K562 (cell line): ENCODE measurements at regions not wholly inside any gene's neighbourhood (a gene's known extent, or its start where the extent isn't known, plus 50 kb on each side); places are given as distances from the start of the nearest gene placed in this dataset.

Experiments used
- ATAC-seq: fragments of 200-7000 bp; cut with Tn5 transposase; 3 replicates; pipeline ENCODE4 v1.9.1; 2020; ENCODE audit warnings: moderate library complexity
- BruUV-seq: library from RNA; stranded (reverse); fragments of 400-500 nt; replicated peaks from 2 replicates; lab custom pipeline; 2021; lab: Mats Ljungman, UMichigan
- CTCF ChIA-PET: fragments of 300-600 bp; formaldehyde crosslinking; extraction: SDS; loops from one replicate; lab custom pipeline; 2021; ENCODE audit warnings: low intra/inter-chr PET ratio; lab: Yijun Ruan, JAX
- POLR2A ChIA-PET: fragments of 300-600, 350-650 bp; sonication (Branson Sonifier 250); formaldehyde crosslinking; extraction: SDS; loops from one replicate; lab custom pipeline; 2021; ENCODE audit warnings: antibody characterized with exemption, inconsistent platforms; lab: Yijun Ruan, JAX
- DNase-seq, 4 experiments: peaks; one replicate each; pipeline versions ENCODE4 v3.0.0 to v3.0.0-alpha.2; 2011 to 2018; ENCODE audit warnings: low spot score in 3 of 4, mixed read lengths in 3 of 4; ENCODE audit errors: extremely low read depth in 1 of 4
- FAIRE-seq: peaks from 2 replicates; lab custom pipeline; 2011; peaks lifted over from hg19 to GRCh38; lab: Jason Lieb, UNC
- H2AFZ ChIP-seq: 2 replicates; pipeline ENCODE4 v1.6.0; 2011; ENCODE audit warnings: low read depth, low read length, control low read depth, inconsistent platforms
- H3K27ac ChIP-seq: fragments of 200-600 bp; 3 replicates; pipeline ENCODE4 v1.8.0; 2011; ENCODE audit warnings: low read depth, mild to moderate bottlenecking, control low read depth, inconsistent platforms, low read length, moderate library complexity, mixed read lengths; ENCODE audit errors: extremely low read depth
- H3K27me3 ChIP-seq, 2 experiments: fragments of 300-600 bp in 1 of 2; 2 replicates in 1 of 2; 3 replicates in 1 of 2; pipeline versions ENCODE4 v1.6.0 to v1.8.0; 2011; ENCODE audit warnings: inconsistent platforms in 2 of 2, low read length in 2 of 2, mild to moderate bottlenecking in 1 of 2, mixed read lengths in 1 of 2, moderate library complexity in 1 of 2; ENCODE audit not compliant: control insufficient read depth in 2 of 2, insufficient read depth in 2 of 2
- H3K36me3 ChIP-seq: fragments of 300-600 bp; 3 replicates; pipeline ENCODE4 v1.8.0; 2011; ENCODE audit warnings: mild to moderate bottlenecking, low read length, inconsistent platforms; ENCODE audit not compliant: control insufficient read depth, insufficient read depth
- H3K4me1 ChIP-seq, 2 experiments: fragments of 200-600 bp in 1 of 2; replicated peaks in 1 of 2; 2 replicates in 1 of 2; 3 replicates in 1 of 2; pipeline versions ENCODE4 v1.5.1 to v1.8.0; 2011; ENCODE audit warnings: inconsistent platforms in 2 of 2, low read length in 2 of 2, mild to moderate bottlenecking in 1 of 2, mixed read lengths in 1 of 2, moderate library complexity in 1 of 2; ENCODE audit not compliant: control insufficient read depth in 2 of 2, insufficient read depth in 2 of 2
- H3K4me2 ChIP-seq: 2 replicates; pipeline ENCODE4 v1.6.1; 2011; ENCODE audit warnings: low read length, control low read depth, inconsistent platforms, mixed read lengths; ENCODE audit not compliant: insufficient read depth
- H3K4me3 ChIP-seq: fragments of 200-600 bp; sonication (generic), shearing (Covaris generic); 2 replicates; pipeline ENCODE4 v1.5.1; 2016; ENCODE audit warnings: control low read depth, inconsistent platforms
- H3K79me2 ChIP-seq: fragments of 200-600 bp; 3 replicates; pipeline ENCODE4 v1.8.0; 2011; ENCODE audit warnings: low read length, inconsistent platforms; ENCODE audit not compliant: control insufficient read depth, insufficient read depth
- H3K9ac ChIP-seq, 2 experiments: 2 replicates each; pipeline versions ENCODE4 v1.6.0 to v1.6.1; 2011; ENCODE audit warnings: low read depth in 2 of 2, low read length in 2 of 2, control low read depth in 1 of 2, inconsistent platforms in 1 of 2, mild to moderate bottlenecking in 1 of 2, mixed read lengths in 1 of 2; ENCODE audit not compliant: insufficient read depth in 1 of 2
- H3K9me1 ChIP-seq: one replicate; pipeline ENCODE4 v1.6.0; 2011; ENCODE audit warnings: inconsistent platforms, mild to moderate bottlenecking, low read length, moderate library complexity; ENCODE audit not compliant: control insufficient read depth, insufficient read depth
- H3K9me3 ChIP-seq: replicated peaks from 2 replicates; pipeline ENCODE4 v1.5.1; 2011; ENCODE audit warnings: low read depth, low read length, inconsistent platforms; ENCODE audit not compliant: control insufficient read depth, insufficient read depth
- H4K20me1 ChIP-seq: replicated peaks from 2 replicates; pipeline ENCODE4 v1.6.1; 2011; ENCODE audit warnings: low read length, inconsistent platforms, mixed read lengths; ENCODE audit not compliant: control insufficient read depth, insufficient read depth
- CREB3 ChIP-seq: fragments of 450-650 bp; conservative IDR thresholded peaks from 2 replicates; pipeline ENCODE4 v1.6.1; 2016; ENCODE audit warnings: missing genetic modification characterization, low read depth, mild to moderate bottlenecking, missing compliant biosample characterization, moderate library complexity
- CREM ChIP-seq: IDR thresholded peaks from 2 replicates; pipeline ENCODE4 v1.6.1; 2014; ENCODE audit warnings: antibody characterized with exemption, low read depth
- CXXC5 ChIP-seq: fragments of 250-450 bp; sonication (Bioruptor Pico); IDR thresholded peaks from 2 replicates; pipeline ENCODE4 v1.8.0; 2022; ENCODE audit warnings: inconsistent platforms, mild to moderate bottlenecking, moderate library complexity
- FOXK1 ChIP-seq: sonication (generic); formaldehyde crosslinking; IDR thresholded peaks from 2 replicates; pipeline ENCODE4 v1.8.0; 2022; ENCODE audit warnings: missing genetic modification reagents, mild to moderate bottlenecking, borderline replicate concordance
- MECOM ChIP-seq: fragments of 250-450 bp; sonication (Bioruptor Pico); IDR thresholded peaks from 2 replicates; pipeline ENCODE4 v1.8.0; 2022; ENCODE audit warnings: inconsistent platforms
- PML ChIP-seq: IDR thresholded peaks from 2 replicates; pipeline ENCODE4 v1.6.1; 2012; ENCODE audit warnings: low read length, inconsistent platforms
- SMARCC2 ChIP-seq: fragments of 450-650 bp; IDR thresholded peaks from 2 replicates; pipeline ENCODE4 v1.6.1; 2017; ENCODE audit warnings: antibody characterized with exemption, moderate library complexity, mild to moderate bottlenecking, low read depth
- SMC3 ChIP-seq: conservative IDR thresholded peaks from 2 replicates; pipeline ENCODE4 v1.6.1; 2011; ENCODE audit warnings: low read depth, low read length, improper control_type of control experiment; ENCODE audit not compliant: insufficient read depth
- TAF9B ChIP-seq: fragments of 450-650 bp; IDR thresholded peaks from 2 replicates; pipeline ENCODE4 v1.6.1; 2018; ENCODE audit warnings: mild to moderate bottlenecking; ENCODE audit not compliant: partially characterized antibody
- TRIM28 ChIP-seq: fragments of 450-650 bp; IDR thresholded peaks from 2 replicates; pipeline ENCODE4 v1.6.1; 2017
- ZNF146 ChIP-seq: IDR thresholded peaks from one replicate; pipeline ENCODE4 v1.6.1; 2018; ENCODE audit warnings: missing compliant biosample characterization; ENCODE audit not compliant: unreplicated experiment
- ZNF384 ChIP-seq: IDR thresholded peaks from 2 replicates; pipeline ENCODE4 v1.6.1; 2012; ENCODE audit warnings: low read depth, low read length, improper control_type of control experiment
- ZNF780A ChIP-seq: fragments of 250-450 bp; sonication (Bioruptor Pico); IDR thresholded peaks from 2 replicates; pipeline ENCODE4 v1.5.0; 2021; ENCODE audit warnings: mild to moderate bottlenecking
- WGBS: fragments of 100-300 bp; shearing (Covaris generic); methylation state at CpG from one replicate; pipeline ENCODE4 v1.1.6; 2016; ENCODE audit warnings: low coverage, mixed read lengths; ENCODE audit not compliant: insufficient coverage; ENCODE audit errors: missing lambda C conversion rate; 5-methylcytosine and 5-hydroxymethylcytosine counted together
- in situ Hi-C: fragments of 300-500 bp; cut with MboI; formaldehyde crosslinking; loops from 4 replicates; pipeline ENCODE4 v1.15.0; 2018; ENCODE audit warnings: inconsistent platforms, mixed read lengths
- intact Hi-C: fragments of 100-400 bp; cut with micrococcal nuclease; formaldehyde crosslinking; loops from 2 replicates; pipeline ENCODE4 v1.14.2; 2022

GRCh38 chr12:21001778-21002177, 129.2 kb upstream of the SLCO1B1 start:
- 0% methylated on average over 2 of the region's 2 CpGs for WGBS
- no peaks in the 10 kb centered on the region for H4K20me1 ChIP-seq
- no peak for DNase-seq
- no peak overlapping the region for H3K9ac ChIP-seq
- no peaks in the 10 kb centered on the region for H3K9me1 ChIP-seq
- in situ Hi-C loops (no loop called here), intact Hi-C loops (no loop called here)
- BruUV-seq = no TSS peak
- no peak for ATAC-seq
- no peak overlapping the region for H2AFZ ChIP-seq
- ChIA-PET POLR2A (no interaction called here), CTCF (no interaction called here)
- H3K27me3 ChIP-seq = no peaks in the 10 kb centered on the region
- TF ChIP-seq SMC3 (no peak), SMARCC2 (no peak), CXXC5 (CRISPR knock-in tag) (no peak), CREB3 (tag) (no peak), MECOM (CRISPR knock-in tag) (no peak), ZNF384 (no peak), TRIM28 (no peak), ZNF146 (no peak), FOXK1 (CRISPR knock-in tag) (no peak), TAF9B (no peak), CREM (no peak), ZNF780A (CRISPR knock-in tag) (no peak), PML (no peak)
- H3K79me2 ChIP-seq = no peaks in the 10 kb centered on the region
- no peaks in the 10 kb centered on the region for H3K36me3 ChIP-seq
- no peak overlapping the region for H3K27ac ChIP-seq
- H3K4me3 ChIP-seq = no peak overlapping the region
- no peaks in the 10 kb centered on the region; the same call in 1 of the 2 replicates for H3K9me3 ChIP-seq
- H3K4me2 ChIP-seq = no peak overlapping the region
- FAIRE-seq = no peak
- no peaks in the 10 kb centered on the region for H3K4me1 ChIP-seq
